ENCODE measurements at regions not wholly inside any gene's neighbourhood (a gene's known extent, or its start where the extent isn't known, plus 50 kb on each side); places are given as distances from the start of the nearest gene placed in this dataset.

- no peak for TF ChIP-seq CTCF (conservative IDR thresholded peaks at IDR 0.05)
- TF ChIP-seq ZFX (IDR thresholded peaks at IDR 0.05): no peak
Observed at GRCh38 chrX:11889791-11890190, 131.8 kb downstream of the MSL3 start.

All from C4-2B (cell line).